ENCODE measurements at regions not wholly inside any gene's neighbourhood (a gene's known extent, or its start where the extent isn't known, plus 50 kb on each side); places are given as distances from the start of the nearest gene placed in this dataset.

- ChIA-PET POLR2A (no interaction called here), CTCF (no interaction called here)
Observed at GRCh38 chr4:141395246-141395830, 174.6 kb downstream of the ZNF330 start.

DNA sequence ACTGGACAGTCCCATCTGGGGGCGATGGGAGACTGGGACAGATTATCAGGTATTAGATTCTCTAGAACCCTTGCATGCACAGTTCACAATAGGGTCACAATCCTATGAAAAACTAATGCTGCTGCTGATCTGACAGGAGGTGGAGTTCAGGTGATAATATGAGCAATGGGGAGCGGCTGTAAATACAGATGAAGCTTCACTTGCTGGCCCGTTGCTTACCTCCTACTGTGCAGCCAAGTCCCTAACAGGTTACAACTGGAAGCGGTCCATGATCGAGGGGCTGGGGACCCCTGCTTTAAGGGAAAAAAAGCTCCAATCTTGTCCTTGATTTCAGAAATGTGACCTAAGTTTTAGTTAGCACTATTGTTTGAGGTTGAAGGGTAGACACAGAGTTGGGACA lies 175.2 kb downstream of the ZNF330 start:
- CTCF ChIA-PET, result no interaction called here
- POLR2A ChIA-PET, result no interaction called here

- ChIA-PET CTCF (no interaction called here), POLR2A (no interaction called here)
Observed at GRCh38 chr4:141402712-141403111, 182.0 kb downstream of the ZNF330 start.

- CTCF ChIA-PET, result no interaction called here
Observed at GRCh38 chr4:141403782-141404181, 183.1 kb downstream of the ZNF330 start.

GRCh38 chr4:141406237-141406636 lies 185.5 kb downstream of the ZNF330 start:
- CTCF ChIA-PET, result no interaction called here
- POLR2A ChIA-PET, result interaction anchor here (0.6 kb wide), 1 partner anchor 385 kb away, joined by 6 read pairs; no protein-coding TSS in a partner anchor

More at GRCh38 chr4:141403782-141404181, 183.1 kb downstream of the ZNF330 start:
- POLR2A ChIA-PET, result no interaction called here

GRCh38 chr4:141409556-141409955 lies 188.9 kb downstream of the ZNF330 start:
- ChIA-PET CTCF (no interaction called here), POLR2A (no interaction called here)

- ChIA-PET POLR2A (no interaction called here), CTCF (no interaction called here)
Observed at GRCh38 chr4:141410839-141411238, 190.1 kb downstream of the ZNF330 start.

DNA sequence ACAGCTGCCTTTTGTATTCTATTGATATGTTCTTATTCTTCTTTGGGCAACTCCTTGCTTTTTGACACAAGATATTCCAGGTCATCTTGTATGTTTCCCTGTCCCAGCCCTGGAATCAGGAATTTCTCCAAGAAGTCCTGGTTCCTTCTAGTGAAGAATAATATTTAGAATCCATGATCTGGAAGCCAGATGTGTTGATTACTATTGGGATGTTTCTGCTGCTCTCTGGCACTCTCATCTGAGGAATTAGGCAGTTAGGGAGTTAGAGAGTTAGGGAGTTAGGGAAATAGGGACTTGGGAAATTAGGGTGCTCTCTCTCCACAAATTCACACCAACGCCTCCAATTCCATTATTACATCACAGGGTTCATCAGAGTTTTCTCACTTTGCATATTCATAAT lies 191.2 kb downstream of the ZNF330 start:
- POLR2A ChIA-PET, result no interaction called here
- CTCF ChIA-PET, result no interaction called here

GRCh38 chr4:141413366-141413765 lies 192.7 kb downstream of the ZNF330 start:
- ChIA-PET POLR2A (no interaction called here), CTCF (no interaction called here)

- ChIA-PET CTCF (no interaction called here), POLR2A (no interaction called here)
Observed at GRCh38 chr4:141415651-141416050, 195.0 kb downstream of the ZNF330 start.

DNA sequence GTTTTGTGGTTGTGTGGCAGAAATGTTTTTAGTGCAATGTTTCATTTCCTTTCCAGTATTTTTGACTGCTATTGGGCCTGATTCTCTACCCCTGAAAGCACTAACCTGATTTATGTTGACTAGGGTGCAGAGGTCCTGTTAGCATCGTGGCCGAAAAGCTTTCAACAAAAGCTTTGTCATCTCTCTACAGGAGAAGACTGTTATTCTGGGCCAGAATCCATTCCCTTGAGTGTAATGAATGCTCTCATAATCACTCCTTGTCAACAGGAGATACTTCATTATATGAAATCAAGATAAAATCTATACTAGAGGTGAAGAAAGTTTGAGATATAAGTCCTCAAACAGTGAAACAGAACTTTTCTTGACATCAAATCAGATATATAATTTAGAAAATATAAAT lies 195.5 kb downstream of the ZNF330 start:
- ChIA-PET CTCF (no interaction called here), POLR2A (no interaction called here)

DNA sequence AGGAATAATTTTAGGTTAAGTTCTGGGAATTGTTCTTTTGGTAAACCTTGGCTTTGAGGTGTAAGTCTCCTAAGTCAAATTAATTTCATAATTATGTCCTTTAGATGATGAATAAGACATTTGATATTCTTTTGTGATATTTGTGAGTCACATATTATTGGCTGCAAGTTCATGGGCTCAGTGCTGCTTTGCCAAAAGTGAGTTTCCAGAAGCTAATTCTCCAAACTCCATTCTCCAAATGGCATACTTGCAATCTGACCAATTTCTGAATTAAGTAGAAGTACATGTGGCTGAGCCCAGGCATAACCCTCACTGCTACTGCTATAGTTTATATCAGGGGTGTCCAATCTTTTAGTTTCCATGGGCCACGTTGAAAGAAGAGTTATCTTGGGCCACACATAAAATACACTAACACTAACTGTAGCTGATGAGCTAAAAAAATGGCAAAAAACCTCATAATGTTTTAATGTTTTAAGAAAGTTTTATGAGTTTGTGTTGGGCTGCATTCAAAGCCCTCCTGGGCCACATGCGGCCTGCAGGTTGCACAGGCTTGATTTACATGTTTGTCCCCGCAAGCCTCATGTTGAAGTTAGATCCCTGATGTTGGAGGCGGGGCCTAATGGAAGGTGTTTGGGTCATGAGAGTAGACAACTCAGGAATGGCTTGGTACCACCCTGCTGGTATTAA lies 196.1 kb downstream of the ZNF330 start:
- CTCF ChIA-PET, result no interaction called here
- POLR2A ChIA-PET, result no interaction called here

DNA sequence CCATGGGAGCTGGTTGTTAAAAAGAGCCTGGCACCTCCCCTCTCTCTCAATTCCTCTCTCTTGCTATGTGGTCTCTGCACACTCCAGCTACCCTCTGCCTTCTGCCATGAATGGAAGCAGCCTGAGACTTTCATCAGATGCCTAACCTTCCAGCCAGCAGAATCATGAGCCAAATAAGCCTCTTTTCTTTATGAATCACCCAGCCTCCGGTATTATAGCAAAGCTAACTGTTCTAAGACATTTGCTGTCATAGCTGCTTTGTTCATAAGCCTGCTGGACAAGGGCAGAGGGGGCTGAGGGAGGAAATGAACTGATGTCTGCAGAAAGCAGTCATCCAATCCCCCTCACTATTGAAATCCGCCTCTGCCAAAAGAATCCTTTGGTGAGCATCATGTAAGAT lies 196.7 kb downstream of the ZNF330 start:
- CTCF ChIA-PET, result no interaction called here
- POLR2A ChIA-PET, result no interaction called here

DNA sequence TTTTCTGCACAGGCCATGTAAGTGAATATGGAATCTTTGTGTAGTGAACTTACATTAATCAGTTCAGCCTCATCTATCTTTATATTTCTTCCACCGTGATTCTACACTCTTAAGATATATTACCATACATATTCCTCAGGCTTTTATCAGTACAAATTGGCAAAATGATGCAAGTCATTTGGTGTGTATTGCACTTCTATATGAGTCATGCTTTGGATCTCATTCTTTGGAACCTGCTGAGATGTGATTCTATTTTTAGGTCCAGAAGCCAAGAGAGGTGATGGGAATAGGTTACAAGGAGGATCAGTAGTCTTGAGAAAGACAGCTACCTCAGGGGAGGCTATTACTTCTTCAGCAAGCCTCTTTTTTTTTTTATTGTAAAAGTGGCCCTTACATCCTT lies 204.4 kb downstream of the ZNF330 start:
- CTCF ChIA-PET, result no interaction called here
- POLR2A ChIA-PET, result no interaction called here

DNA sequence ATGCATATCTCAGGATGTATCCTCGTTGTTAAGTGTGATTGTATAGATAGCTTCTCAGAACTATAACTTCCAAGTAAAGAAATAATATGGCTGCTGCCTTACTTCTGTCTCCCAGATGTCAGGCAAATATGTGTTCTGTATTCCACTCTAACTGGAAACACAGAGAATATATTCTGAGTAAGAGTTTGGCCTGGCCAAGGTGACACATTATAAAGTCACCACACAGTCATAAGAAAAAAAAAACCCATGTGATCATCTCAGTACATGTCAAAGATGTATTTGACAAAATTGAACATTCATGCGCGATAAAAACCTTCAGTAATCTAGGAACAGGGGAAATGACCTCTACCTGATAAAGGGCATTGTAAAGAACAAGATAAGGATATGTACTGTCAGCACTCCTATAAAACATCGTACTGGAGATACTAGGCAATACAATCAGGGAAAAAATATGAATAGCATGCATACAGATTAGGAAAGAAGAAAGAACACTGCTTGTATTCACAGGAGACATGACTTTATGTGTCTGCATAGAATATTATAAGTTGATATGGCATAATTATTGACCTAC lies 207.1 kb downstream of the ZNF330 start:
- POLR2A ChIA-PET, result no interaction called here
- CTCF ChIA-PET, result no interaction called here

- POLR2A ChIA-PET, result no interaction called here
- CTCF ChIA-PET, result no interaction called here
Observed at GRCh38 chr4:141429933-141430332, 206.4 kb upstream of the IL15 start.

- POLR2A ChIA-PET, result no interaction called here
- CTCF ChIA-PET, result no interaction called here
Observed at GRCh38 chr4:141430686-141431085, 205.7 kb upstream of the IL15 start.

- ChIA-PET POLR2A (no interaction called here), CTCF (no interaction called here)
Observed at GRCh38 chr4:141432000-141432712, 204.2 kb upstream of the IL15 start.

DNA sequence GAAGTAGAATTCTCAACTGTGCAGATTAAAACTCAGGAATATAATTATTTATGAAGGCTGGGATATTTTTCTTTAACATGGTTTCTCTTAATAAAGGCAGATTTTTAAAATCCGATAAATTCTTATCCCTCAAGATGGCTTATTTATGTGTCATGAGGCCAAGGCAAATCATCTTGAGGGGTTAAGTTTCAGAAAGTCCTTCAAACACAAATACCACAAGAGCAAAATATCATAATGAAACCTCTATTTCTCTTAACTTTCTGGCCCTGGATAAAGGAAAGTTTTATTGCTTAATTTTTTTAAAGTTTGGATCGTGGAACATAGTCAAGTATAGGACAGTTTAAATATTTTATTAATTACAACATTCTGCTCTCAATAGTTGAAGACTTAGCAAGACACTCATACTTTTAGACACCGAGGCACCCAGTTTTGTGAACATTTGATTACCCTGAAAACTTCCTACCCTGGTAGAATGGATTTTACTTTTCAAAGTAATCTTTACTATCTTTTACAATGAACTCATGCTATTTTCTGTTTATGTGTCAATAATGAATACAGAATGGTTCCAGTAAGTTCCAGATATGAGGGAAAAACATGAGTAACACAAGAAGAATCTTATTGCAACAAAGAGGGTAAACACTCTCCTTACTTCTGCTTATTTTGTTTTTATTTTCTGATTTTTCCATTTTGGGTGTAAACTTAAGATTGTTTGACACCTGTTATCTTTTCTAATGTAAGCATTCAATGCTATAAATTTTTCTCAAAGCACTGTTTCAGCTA lies 200.7 kb upstream of the IL15 start:
- ChIA-PET CTCF (no interaction called here), POLR2A (no interaction called here)

DNA sequence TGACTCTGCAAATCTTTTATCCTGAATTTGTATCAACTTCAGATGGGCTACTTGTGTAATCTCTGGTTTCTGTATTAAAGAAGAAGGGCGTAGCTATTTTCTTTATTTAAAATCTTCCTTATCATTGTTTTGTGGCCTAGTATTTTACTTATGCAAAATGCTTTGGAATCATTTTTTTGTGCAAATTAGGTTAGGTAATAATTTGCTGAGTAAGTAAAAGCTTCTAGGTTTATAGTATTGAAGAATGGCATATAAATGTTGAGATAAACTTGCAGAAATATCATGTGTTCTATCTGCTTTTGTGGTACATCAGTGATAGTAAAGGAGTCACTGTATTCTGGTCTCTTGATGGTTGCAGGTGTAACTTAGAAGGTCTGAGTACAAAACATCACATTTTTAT lies 197.2 kb upstream of the IL15 start:
- POLR2A ChIA-PET, result no interaction called here
- CTCF ChIA-PET, result no interaction called here

DNA sequence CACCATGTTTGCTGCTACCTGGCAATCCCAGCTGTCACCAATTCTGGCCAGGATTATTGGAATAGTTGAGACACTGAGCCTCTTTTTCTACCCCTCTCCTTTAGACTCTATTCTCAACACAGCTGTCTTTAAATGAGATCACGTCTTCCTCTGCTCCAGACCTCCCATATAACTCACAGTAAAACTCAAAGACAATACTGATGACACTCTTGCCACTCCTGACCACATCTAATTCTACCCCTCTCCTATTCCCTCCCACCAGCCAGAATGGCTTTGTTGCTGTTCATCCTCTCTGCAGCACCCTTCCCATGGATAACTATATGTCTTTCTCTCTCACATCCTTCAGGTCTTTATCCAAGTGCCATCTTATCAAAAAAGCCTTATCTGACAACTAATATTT lies 188.6 kb upstream of the IL15 start:
- CTCF ChIA-PET, result no interaction called here
- POLR2A ChIA-PET, result no interaction called here

Data from activated CD8-positive, alpha-beta memory T cell treated with anti-CD3 and anti-CD28 coated beads for 36 hours (primary cell).